ENCODE measurements at regions not wholly inside any gene's neighbourhood (a gene's known extent, or its start where the extent isn't known, plus 50 kb on each side); places are given as distances from the start of the nearest gene placed in this dataset.

DNA sequence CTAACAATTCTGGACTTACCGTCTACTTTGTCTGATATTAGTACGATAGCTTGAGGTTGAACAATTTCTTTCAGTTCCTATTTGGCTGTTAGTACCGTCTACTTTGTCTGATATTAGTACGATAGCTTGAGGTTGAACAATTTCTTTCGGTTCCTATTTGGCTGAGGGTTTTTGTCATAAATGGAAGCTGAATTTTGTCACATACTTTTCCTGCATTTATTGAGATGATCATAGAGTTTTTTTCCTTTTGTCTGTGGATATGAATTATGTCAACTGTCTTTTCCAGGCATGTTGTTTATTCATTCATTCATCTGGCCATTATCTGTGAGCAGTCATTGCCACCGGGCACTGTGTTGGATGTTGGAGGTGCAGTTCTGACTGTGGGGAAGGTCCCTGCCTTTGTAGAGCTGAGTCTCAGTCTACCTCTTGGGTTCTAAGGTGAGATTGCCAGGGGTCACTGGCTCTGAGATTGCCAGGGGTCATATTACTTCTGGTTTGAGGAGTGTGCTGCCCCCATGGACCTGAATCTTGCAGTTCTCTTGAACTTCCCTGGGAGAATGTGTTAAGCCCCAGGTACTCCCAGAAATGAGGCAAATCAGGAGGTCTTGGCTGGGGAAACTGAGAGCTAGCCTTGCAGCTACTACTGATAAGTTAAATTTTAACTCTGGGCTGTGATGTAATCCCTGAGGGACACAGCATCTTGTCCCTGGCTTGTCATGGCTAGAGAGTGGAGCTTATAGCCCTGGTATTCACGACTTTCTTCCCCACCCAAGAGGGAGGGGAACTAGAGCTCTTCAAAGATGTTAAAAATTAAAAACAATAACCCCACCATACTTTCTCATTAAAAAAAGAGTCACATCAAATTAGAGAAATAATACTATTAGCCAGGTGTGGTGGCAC is 89.1 kb upstream of the MBOAT2 start:
- ATAC-seq = no peak
- TF ChIP-seq, protein P1, sequence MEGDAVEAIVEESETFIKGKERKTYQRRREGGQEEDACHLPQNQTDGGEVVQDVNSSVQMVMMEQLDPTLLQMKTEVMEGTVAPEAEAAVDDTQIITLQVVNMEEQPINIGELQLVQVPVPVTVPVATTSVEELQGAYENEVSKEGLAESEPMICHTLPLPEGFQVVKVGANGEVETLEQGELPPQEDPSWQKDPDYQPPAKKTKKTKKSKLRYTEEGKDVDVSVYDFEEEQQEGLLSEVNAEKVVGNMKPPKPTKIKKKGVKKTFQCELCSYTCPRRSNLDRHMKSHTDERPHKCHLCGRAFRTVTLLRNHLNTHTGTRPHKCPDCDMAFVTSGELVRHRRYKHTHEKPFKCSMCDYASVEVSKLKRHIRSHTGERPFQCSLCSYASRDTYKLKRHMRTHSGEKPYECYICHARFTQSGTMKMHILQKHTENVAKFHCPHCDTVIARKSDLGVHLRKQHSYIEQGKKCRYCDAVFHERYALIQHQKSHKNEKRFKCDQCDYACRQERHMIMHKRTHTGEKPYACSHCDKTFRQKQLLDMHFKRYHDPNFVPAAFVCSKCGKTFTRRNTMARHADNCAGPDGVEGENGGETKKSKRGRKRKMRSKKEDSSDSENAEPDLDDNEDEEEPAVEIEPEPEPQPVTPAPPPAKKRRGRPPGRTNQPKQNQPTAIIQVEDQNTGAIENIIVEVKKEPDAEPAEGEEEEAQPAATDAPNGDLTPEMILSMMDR (IDR thresholded peaks at IDR 0.05) = no peak
- H3K27ac ChIP-seq = no peak overlapping the region
- peaks cover 22% of the 10 kb centered on the region for H3K4me1 ChIP-seq
- H3K27me3 ChIP-seq (ENCODE audit: low read depth) = no peaks in the 10 kb centered on the region
- intact Hi-C loops (cut with DNase I) = no loop called here
- H3K36me3 ChIP-seq = no peaks in the 10 kb centered on the region
- no peak for DNase-seq
- H3K9me3 ChIP-seq = no peaks in the 10 kb centered on the region
- no peak overlapping the region for H3K4me3 ChIP-seq

DNA sequence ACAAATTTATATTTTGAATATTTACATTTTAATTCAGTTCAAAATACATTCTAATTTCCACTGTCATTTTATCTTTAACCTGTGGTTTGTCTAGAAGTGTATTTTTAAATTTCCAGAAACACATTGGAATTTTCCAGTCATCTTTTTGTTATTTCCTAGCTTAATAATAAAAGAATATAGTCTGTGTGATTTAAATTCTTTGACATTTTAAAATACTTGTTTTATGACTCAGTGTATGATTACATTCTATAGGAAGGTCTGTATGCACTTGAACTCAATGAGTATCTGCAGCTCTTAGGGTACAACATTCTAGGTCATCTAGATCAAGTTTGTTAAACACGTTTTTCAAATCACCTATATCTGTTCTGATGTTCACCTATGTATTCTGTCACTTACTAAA is 88.3 kb upstream of the MBOAT2 start:
- Histone ChIP-seq H3K4me3 (no peak overlapping the region), H3K4me1 (peaks cover 25% of the 10 kb centered on the region), H3K9me3 (no peaks in the 10 kb centered on the region), H3K27me3 (ENCODE audit: low read depth) (no peaks in the 10 kb centered on the region), H3K27ac (no peak overlapping the region), H3K36me3 (no peaks in the 10 kb centered on the region)
- TF ChIP-seq, protein P1 (IDR thresholded peaks at IDR 0.05) = no peak
- intact Hi-C loops (cut with DNase I) = no loop called here
- DNase-seq (no peak), ATAC-seq (no peak)

DNA sequence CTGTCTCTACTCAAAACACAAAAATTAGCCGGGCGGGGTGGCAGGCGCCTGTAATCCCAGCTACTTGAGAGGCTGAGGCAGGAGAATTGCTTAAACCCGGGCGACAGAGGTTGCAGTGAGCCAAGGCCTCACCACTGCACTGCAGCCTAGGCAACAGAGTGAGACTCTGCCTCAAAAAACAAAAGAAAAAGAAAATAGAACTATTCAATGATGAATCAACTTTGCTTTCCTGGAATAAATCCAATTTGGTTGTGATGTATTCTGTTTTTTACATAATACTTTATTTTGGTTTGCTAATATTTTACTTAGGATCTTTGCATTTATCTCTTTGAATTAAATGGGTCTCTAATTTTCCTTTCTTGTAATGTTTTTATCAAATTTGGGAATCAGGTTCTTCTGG is 86.3 kb upstream of the MBOAT2 start:
- TF ChIP-seq, protein P1 (IDR thresholded peaks at IDR 0.05) = no peak
- no peaks in the 10 kb centered on the region for H3K9me3 ChIP-seq
- H3K4me1 ChIP-seq = peaks cover 9% of the 10 kb centered on the region
- H3K36me3 ChIP-seq = no peaks in the 10 kb centered on the region
- no peak overlapping the region for H3K27ac ChIP-seq
- no peak overlapping the region for H3K4me3 ChIP-seq
- DNase-seq = no peak
- intact Hi-C loops (cut with DNase I) = no loop called here
- no peak for ATAC-seq
- H3K27me3 ChIP-seq (ENCODE audit: low read depth) = no peaks in the 10 kb centered on the region

GRCh38 chr2:9087121-9087681 is 83.7 kb upstream of the MBOAT2 start:
- Histone ChIP-seq H3K27me3 (ENCODE audit: low read depth) (no peaks in the 10 kb centered on the region), H3K27ac (no peak overlapping the region), H3K4me1 (peaks cover 8% of the 10 kb centered on the region), H3K36me3 (no peaks in the 10 kb centered on the region), H3K9me3 (no peaks in the 10 kb centered on the region), H3K4me3 (no peak overlapping the region)
- DNase-seq (no peak), ATAC-seq (no peak)
- intact Hi-C loops (cut with DNase I) = no loop called here
- TF ChIP-seq, protein P1 (IDR thresholded peaks at IDR 0.05) = no peak

GRCh38 chr2:9086465-9086864 is 83.0 kb upstream of the MBOAT2 start:
- intact Hi-C loops (cut with DNase I) = no loop called here
- no peak overlapping the region for H3K4me3 ChIP-seq
- ATAC-seq (no peak), DNase-seq (no peak)
- H3K36me3 ChIP-seq = no peaks in the 10 kb centered on the region
- H3K27me3 ChIP-seq (ENCODE audit: low read depth) = no peaks in the 10 kb centered on the region
- H3K4me1 ChIP-seq = peaks cover 8% of the 10 kb centered on the region
- no peaks in the 10 kb centered on the region for H3K9me3 ChIP-seq
- no peak overlapping the region for H3K27ac ChIP-seq
- TF ChIP-seq, protein P1 (IDR thresholded peaks at IDR 0.05) = no peak

Data from lower lobe of right lung (tissue), 2 donors.